Activated CD4-positive, alpha-beta T cell treated with anti-CD3 and anti-CD28 coated beads, Interleukin-2, Interleukin-6, amounts not matched to agents 100 ng/mL and 50 ng/mL, durations not matched to agents 16 hours and 8 hours (primary cell): ENCODE measurements at regions not wholly inside any gene's neighbourhood (a gene's known extent, or its start where the extent isn't known, plus 50 kb on each side); places are given as distances from the start of the nearest gene placed in this dataset.
"Not testable (repeated sequence)": the region's sequence is repeated elsewhere in the genome, so short reads cannot be mapped to it uniquely, and the experiment has no call there.

Source experiments
- DNase-seq: peaks from one replicate; pipeline ENCODE4 v3.0.0-alpha.2; 2020

DNA sequence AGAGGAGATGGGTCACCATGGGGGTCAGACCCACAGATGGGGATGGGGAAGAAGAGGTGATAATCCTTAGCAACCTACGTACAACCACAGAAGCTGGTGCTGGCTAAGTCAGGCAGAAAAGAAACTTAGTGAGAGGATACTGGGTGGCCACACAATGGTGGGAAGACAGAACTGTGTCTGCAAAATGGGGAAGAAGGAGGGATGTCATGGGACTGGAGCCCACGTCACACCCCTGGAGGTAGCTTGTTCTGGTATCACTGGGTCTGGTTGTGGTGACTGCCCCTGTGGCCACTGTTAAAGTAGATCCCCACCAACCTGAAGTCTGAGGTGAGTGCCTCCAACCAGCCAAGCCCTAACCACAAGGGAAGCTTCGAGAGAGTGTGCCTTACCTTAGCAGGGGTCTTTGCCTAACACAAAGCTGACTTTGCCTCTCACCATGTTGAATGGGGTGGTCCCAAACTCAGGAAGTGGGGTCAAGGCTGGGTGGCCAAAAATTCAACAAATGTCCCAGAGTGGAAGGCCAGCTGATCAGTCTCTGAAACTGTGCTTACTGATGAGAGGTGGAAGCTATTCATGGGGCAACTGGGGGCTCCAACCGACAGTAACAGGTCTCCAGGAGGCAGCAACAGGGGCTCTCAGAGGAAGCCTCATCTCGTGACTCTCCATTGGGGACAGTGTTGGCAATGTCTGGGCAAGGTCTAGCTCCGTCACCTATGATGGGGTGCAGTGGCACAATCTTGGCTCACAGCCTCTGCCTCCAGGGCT lies 64.8 kb upstream of the SLC1A4 start:
- DNase-seq = no peak

- DNase-seq = not testable (repeated sequence)
Observed at GRCh38 chr2:64925930-64926722, 63.1 kb upstream of the SLC1A4 start.

GRCh38 chr2:64928813-64929212 lies 60.4 kb upstream of the SLC1A4 start:
- DNase-seq = no peak

DNA sequence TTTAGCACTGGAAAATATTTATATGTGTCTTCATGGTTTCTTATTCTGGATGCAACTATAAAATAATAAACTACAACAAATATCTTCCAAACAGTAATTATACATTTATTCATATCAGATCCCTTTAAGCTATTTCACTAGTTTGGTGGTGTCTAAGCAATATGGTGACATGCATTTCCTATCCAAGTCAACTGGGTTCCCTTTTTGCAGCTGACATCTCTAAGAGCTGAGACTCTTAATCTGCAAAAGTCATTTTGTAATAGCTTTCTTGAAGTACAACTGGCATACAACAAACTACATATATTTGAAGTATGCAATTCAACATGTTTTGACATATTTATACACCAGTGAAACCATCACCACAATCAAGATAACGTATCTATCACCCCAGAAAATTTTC lies 59.9 kb upstream of the SLC1A4 start:
- no peak for DNase-seq

DNA sequence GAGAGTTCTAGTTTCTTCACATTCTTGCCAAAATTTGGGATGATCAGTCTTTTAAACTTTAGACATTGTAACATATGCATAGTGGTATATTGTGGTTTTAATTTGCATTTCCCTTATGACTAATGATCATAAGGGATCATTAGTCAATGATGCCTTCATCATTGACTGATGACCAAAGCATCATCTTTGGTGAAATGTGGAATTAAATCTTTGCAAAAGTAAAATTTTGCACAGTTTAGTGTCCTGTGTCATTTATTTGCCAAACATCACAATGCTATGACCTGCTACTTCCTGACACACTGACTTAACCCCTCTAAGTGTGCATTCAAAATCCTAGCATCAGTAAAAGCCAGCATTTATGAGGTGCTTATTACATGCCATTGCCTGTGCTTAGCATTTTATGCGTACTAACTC lies 58.9 kb upstream of the SLC1A4 start:
- no peak for DNase-seq

DNA sequence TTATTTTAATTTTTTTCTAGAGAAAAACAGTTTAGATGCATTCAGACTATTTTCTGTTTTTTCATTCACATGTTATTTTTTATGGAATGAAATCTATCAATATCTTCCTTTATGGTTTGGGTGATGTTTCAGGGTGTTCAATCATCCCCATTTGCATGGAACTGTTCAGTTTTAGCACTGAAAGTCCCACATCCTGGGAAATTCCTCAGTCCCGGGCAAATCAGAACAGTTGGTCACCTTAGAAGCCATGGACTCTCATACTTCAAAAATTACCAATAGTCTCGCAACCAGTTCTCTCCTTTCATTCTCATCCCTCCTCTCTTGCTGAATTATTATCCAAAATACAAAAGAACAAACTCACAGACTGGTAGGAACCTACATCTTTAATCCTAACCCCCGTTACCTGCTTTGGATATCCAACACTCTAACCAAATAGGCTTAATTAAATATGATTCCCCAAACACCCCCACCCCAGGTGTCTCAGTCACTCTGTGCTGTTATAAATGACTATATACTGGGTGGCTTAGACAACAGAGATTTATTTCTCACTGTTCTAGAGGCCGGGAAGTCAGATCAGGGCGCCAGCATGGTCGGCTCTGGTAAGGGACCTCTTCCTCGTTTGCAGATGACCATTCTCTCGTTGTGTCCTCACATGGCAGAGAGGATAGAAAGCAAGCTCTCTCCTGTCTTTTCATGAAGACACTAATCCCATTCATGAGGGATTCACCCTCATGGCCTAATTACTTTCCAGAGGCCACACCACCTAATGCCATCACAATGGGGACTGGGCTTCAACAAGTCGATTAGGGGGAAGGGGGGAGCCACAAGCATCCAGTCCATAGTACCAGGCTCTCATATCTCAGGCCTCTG lies 57.7 kb upstream of the SLC1A4 start:
- DNase-seq = no peak

DNA sequence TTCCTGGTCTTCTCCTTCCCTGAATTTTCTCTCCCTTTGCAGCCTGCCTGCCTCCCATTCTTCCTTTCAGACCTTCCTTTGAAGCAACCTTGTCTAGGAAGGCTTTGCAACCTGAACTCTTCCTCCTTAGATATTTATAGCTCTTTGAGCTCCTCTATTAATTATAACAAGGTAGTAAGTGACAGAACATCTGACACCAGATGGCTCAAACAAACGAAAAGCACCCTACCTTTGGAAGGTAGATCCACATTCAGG lies 57.2 kb upstream of the SLC1A4 start:
- DNase-seq = no peak

GRCh38 chr2:64932371-64933216 lies 56.6 kb upstream of the SLC1A4 start:
- DNase-seq = no peak

DNA sequence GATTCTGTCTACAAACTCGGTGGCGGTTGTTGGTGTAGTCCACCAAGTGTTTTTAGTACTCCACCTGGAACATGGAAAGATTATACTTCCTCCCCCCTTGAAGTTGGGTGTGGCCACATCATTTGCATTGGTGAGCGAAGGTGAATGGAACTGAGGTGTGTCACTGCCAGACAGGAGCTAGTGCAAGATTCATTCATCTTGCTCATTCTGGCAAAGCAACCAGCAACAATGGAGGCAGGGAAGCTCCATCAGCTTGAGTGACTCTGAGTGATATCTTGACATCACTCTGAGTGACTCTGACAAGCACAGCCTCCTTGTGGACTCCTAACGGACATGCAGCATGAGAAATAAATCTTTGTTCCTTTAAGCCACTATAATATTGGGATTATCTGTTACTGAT lies 54.7 kb upstream of the SLC1A4 start:
- DNase-seq = no peak

DNA sequence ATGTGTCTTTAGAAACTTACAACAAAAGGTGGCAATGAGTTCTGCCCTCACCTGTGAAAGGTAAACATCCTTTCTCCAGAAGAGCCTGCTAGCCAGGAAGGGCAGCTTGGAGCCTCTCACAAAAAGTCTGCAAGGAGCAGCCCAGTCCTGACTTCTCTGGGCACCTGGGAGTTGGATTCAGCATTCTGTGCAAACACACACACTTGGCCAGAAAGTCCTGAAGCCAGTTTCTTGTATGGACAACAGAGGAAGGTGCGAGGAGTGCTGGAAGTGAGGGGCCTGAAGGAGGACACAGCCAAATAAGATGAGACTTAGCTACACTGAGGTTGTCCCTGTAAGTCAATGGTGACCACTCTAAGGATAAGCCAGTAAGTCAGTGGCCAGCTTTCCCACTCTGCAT lies 52.4 kb upstream of the SLC1A4 start:
- no peak for DNase-seq

DNA sequence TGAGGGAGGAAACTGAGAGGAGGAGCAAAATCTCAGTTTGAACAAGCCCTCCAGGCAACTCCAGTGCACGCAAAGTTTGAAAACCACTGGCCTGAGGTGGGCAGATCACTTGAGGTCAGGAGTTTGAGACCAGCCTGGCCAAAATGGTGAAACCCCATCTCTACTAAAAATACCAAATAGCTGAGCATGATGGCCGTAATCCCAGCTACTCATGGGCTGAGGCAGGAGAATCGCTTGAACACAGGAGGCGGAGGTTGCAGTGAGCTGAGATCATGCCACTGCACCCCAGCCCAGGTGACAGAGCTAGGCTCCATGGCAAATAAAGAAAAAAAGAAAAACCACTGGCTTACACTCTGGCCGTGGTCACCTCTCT lies 51.9 kb upstream of the SLC1A4 start:
- not testable (repeated sequence) for DNase-seq

GRCh38 chr2:64937687-64938491 lies 51.3 kb upstream of the SLC1A4 start:
- no peak for DNase-seq

DNA sequence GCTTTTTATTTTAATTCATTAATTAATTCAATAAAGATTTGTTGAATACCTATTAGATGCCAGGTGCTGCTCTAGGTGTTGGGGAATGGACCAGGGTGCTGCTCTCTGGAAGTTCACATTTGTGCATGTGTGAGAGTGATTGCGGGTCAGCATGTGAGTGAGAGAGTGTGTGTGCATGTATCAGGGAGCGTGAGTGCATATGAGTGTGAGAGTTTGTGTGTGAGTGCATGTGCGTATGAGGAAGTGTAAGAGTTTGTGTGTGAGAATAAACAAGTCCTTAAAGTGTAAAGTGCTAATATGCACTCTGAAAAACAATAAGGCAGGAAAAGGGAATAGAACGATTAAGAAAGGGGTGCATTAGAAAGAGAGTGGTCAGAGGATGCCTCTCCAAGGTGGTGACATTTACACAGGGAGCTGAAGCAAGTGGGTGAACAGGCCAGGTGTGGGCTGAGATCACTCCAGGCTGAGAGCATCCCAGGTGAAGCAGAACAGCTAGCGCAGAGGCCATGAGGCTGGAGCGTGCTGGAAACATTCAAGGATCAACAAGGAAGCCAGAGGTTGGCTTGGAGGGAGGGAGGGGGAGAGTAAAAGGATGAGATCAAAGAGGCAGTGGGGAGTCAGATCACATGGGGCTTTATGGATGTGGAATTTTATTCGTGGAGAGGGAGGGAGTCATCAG lies 50.5 kb upstream of the SLC1A4 start:
- DNase-seq = no peak

- DNase-seq = peak; percentile 51
Observed at GRCh38 chr2:64939332-64939917, 49.8 kb upstream of the SLC1A4 start.
